ENCODE measurements at regions not wholly inside any gene's neighbourhood (a gene's known extent, or its start where the extent isn't known, plus 50 kb on each side); places are given as distances from the start of the nearest gene placed in this dataset.

DNA sequence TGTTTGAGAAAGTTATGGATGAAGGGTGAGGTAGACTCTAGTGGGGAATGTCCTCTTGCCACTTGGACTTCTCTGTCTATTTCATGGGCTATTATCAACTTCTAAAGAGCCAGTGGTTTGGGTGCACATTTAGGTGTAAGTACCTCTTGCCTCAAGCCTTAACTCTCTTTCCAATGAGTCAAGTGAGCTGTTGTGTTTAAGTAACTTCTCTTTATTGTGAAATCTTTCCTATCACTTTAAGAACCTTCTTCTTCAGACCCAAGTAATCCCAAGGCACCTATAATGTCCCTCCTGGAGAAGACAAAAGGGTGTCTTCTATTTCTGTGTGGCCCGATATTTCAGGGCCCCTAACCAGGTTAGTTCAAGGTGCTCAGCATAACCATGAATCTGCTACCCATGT, 90.5 kb upstream of the VPREB1 start:
- TF ChIP-seq, protein P1, sequence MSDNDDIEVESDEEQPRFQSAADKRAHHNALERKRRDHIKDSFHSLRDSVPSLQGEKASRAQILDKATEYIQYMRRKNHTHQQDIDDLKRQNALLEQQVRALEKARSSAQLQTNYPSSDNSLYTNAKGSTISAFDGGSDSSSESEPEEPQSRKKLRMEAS (IDR thresholded peaks at IDR 0.05) = no peak
- TF ChIP-seq, protein P2, sequence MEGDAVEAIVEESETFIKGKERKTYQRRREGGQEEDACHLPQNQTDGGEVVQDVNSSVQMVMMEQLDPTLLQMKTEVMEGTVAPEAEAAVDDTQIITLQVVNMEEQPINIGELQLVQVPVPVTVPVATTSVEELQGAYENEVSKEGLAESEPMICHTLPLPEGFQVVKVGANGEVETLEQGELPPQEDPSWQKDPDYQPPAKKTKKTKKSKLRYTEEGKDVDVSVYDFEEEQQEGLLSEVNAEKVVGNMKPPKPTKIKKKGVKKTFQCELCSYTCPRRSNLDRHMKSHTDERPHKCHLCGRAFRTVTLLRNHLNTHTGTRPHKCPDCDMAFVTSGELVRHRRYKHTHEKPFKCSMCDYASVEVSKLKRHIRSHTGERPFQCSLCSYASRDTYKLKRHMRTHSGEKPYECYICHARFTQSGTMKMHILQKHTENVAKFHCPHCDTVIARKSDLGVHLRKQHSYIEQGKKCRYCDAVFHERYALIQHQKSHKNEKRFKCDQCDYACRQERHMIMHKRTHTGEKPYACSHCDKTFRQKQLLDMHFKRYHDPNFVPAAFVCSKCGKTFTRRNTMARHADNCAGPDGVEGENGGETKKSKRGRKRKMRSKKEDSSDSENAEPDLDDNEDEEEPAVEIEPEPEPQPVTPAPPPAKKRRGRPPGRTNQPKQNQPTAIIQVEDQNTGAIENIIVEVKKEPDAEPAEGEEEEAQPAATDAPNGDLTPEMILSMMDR (IDR thresholded peaks at IDR 0.05; ENCODE audit: low read depth, low read length, missing input control) = no peak
- no peak for TF ChIP-seq RAD21 (IDR thresholded peaks at IDR 0.05)
- no peak for TF ChIP-seq SP1 (IDR thresholded peaks at IDR 0.05)
- TF ChIP-seq, protein P3, sequence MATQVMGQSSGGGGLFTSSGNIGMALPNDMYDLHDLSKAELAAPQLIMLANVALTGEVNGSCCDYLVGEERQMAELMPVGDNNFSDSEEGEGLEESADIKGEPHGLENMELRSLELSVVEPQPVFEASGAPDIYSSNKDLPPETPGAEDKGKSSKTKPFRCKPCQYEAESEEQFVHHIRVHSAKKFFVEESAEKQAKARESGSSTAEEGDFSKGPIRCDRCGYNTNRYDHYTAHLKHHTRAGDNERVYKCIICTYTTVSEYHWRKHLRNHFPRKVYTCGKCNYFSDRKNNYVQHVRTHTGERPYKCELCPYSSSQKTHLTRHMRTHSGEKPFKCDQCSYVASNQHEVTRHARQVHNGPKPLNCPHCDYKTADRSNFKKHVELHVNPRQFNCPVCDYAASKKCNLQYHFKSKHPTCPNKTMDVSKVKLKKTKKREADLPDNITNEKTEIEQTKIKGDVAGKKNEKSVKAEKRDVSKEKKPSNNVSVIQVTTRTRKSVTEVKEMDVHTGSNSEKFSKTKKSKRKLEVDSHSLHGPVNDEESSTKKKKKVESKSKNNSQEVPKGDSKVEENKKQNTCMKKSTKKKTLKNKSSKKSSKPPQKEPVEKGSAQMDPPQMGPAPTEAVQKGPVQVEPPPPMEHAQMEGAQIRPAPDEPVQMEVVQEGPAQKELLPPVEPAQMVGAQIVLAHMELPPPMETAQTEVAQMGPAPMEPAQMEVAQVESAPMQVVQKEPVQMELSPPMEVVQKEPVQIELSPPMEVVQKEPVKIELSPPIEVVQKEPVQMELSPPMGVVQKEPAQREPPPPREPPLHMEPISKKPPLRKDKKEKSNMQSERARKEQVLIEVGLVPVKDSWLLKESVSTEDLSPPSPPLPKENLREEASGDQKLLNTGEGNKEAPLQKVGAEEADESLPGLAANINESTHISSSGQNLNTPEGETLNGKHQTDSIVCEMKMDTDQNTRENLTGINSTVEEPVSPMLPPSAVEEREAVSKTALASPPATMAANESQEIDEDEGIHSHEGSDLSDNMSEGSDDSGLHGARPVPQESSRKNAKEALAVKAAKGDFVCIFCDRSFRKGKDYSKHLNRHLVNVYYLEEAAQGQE (IDR thresholded peaks at IDR 0.05) = no peak
- no peak for TF ChIP-seq EGR1 (IDR thresholded peaks at IDR 0.05; ENCODE audit: low read depth in 2 of 2)
- TF ChIP-seq, protein P4, sequence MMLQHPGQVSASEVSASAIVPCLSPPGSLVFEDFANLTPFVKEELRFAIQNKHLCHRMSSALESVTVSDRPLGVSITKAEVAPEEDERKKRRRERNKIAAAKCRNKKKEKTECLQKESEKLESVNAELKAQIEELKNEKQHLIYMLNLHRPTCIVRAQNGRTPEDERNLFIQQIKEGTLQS (IDR thresholded peaks at IDR 0.05) = no peak
- no peak for TF ChIP-seq JUND (IDR thresholded peaks at IDR 0.05)
- no peak for TF ChIP-seq HNF4G (IDR thresholded peaks at IDR 0.05)
- TF ChIP-seq, protein P5, sequence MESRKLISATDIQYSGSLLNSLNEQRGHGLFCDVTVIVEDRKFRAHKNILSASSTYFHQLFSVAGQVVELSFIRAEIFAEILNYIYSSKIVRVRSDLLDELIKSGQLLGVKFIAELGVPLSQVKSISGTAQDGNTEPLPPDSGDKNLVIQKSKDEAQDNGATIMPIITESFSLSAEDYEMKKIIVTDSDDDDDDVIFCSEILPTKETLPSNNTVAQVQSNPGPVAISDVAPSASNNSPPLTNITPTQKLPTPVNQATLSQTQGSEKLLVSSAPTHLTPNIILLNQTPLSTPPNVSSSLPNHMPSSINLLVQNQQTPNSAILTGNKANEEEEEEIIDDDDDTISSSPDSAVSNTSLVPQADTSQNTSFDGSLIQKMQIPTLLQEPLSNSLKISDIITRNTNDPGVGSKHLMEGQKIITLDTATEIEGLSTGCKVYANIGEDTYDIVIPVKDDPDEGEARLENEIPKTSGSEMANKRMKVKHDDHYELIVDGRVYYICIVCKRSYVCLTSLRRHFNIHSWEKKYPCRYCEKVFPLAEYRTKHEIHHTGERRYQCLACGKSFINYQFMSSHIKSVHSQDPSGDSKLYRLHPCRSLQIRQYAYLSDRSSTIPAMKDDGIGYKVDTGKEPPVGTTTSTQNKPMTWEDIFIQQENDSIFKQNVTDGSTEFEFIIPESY (IDR thresholded peaks at IDR 0.05) = no peak
- TF ChIP-seq YY1 (IDR thresholded peaks at IDR 0.05) = no peak
